Kidney (tissue), 13 donors: ENCODE measurements at regions not wholly inside any gene's neighbourhood (a gene's known extent, or its start where the extent isn't known, plus 50 kb on each side); places are given as distances from the start of the nearest gene placed in this dataset.

Experiments
- DNase-seq, 5 donors: peaks; one replicate each; pipeline ENCODE4 v3.0.0-alpha.2; 2013 to 2020
- FAIRE-seq: peaks from 2 replicates; lab custom pipeline; 2012; peaks lifted over from hg19 to GRCh38; lab: Jason Lieb, UNC
- H3K27ac ChIP-seq, 2 donors: one replicate each; pipeline ENCODE4 v1.7.0; 2013; ENCODE audit warnings: low read depth in 2 of 2, low read length in 2 of 2, inconsistent platforms in 1 of 2
- H3K27me3 ChIP-seq: one replicate; pipeline ENCODE4 v1.7.1; 2013; ENCODE audit warnings: low read length, inconsistent platforms; ENCODE audit not compliant: control insufficient read depth, insufficient read depth
- H3K36me3 ChIP-seq, 3 donors: one replicate each; pipeline versions ENCODE4 v1.7.0 to v1.7.1; 2013; ENCODE audit warnings: low read length in 3 of 3, control low read depth in 1 of 3, inconsistent platforms in 1 of 3; ENCODE audit not compliant: insufficient read depth in 3 of 3, control insufficient read depth in 2 of 3
- H3K4me1 ChIP-seq, 3 donors: one replicate each; pipeline versions ENCODE4 v1.7.0 to v1.7.1; 2013; ENCODE audit warnings: low read length in 3 of 3, inconsistent platforms in 1 of 3, low read depth in 1 of 3; ENCODE audit not compliant: control insufficient read depth in 2 of 3, insufficient read depth in 2 of 3
- H3K4me3 ChIP-seq, 3 donors: one replicate each; pipeline versions ENCODE4 v1.7.0 to v1.8.1; 2013; ENCODE audit warnings: low read length in 3 of 3, control low read depth in 1 of 3, inconsistent platforms in 1 of 3
- H3K9ac ChIP-seq, 3 donors: one replicate each; pipeline versions ENCODE4 v1.7.0 to v1.7.1; 2013; ENCODE audit warnings: low read length in 3 of 3, control low read depth in 1 of 3, inconsistent platforms in 1 of 3
- H3K9me3 ChIP-seq, 3 donors: one replicate each; pipeline versions ENCODE4 v1.7.0 to v1.7.1; 2013; ENCODE audit warnings: low read length in 3 of 3, control low read depth in 1 of 3, inconsistent platforms in 1 of 3; ENCODE audit not compliant: control insufficient read depth in 2 of 3, insufficient read depth in 1 of 3
- intact Hi-C: fragments of 100-400 bp; cut with DNase I; formaldehyde crosslinking; loops from one replicate; pipeline ENCODE4 v1.11.1; 2022
- TF ChIP-seq, protein P1 (sequence below): IDR thresholded peaks from 3 replicates; pipeline ENCODE4 v1.5.1; 2012; ENCODE audit warnings: mild to moderate bottlenecking, moderate library complexity, borderline replicate concordance; ENCODE audit not compliant: insufficient read depth; ENCODE audit errors: extremely low read depth
- donor health status: control.
- donor health status: control.
- donor health status: control.
- donor health status: control.
- donor health status: control.
- donor health status: DM: yes; HTN: yes; CAD: no.
- donor health status: Normal renal cell carcinoma (clear cell type).

DNA sequence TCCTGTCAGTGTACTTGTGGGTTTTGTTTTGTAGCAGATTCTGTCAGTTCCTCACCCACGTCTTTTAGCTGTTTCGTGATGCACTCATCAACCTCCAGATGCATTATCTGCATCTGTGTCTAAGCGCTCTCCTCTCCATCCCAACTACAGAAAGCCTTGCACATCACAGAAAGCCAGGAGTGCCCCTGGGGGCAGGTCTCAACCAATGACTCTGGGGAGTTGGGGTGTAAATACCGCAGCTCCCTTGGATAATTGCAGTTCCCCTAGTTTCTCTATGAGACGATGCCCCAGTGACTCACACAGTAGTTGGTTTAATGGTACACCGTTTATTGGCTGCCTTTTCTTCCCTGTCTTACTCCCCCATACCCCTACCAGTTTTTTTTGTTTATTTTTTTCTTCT is 158.1 kb downstream of the SOX4 start:
- Histone ChIP-seq H3K27me3 (no peaks in the 10 kb centered on the region), H3K4me1 (peaks cover 0 to 18% (median 3%) of the 10 kb centered on the region in 3 donors), H3K36me3 (no peaks in the 10 kb centered on the region), H3K9me3 (no peaks in the 10 kb centered on the region), H3K27ac (no peak overlapping the region), H3K4me3 (no peak overlapping the region), H3K9ac (no peak overlapping the region)
- TF ChIP-seq, protein P1, sequence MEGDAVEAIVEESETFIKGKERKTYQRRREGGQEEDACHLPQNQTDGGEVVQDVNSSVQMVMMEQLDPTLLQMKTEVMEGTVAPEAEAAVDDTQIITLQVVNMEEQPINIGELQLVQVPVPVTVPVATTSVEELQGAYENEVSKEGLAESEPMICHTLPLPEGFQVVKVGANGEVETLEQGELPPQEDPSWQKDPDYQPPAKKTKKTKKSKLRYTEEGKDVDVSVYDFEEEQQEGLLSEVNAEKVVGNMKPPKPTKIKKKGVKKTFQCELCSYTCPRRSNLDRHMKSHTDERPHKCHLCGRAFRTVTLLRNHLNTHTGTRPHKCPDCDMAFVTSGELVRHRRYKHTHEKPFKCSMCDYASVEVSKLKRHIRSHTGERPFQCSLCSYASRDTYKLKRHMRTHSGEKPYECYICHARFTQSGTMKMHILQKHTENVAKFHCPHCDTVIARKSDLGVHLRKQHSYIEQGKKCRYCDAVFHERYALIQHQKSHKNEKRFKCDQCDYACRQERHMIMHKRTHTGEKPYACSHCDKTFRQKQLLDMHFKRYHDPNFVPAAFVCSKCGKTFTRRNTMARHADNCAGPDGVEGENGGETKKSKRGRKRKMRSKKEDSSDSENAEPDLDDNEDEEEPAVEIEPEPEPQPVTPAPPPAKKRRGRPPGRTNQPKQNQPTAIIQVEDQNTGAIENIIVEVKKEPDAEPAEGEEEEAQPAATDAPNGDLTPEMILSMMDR, result no peak
- DNase-seq (no peak), FAIRE-seq (no peak)
- intact Hi-C loops, result no loop called here

GRCh38 chr6:21752054-21752811 is 158.7 kb downstream of the SOX4 start:
- FAIRE-seq, result no peak
- Histone ChIP-seq H3K9ac (no peak overlapping the region), H3K27ac (no peak overlapping the region), H3K36me3 (no peaks in the 10 kb centered on the region), H3K4me3 (no peak overlapping the region), H3K9me3 (no peaks in the 10 kb centered on the region), H3K27me3 (no peaks in the 10 kb centered on the region), H3K4me1 (peaks cover 0 to 18% (median 3%) of the 10 kb centered on the region in 3 donors)
- TF ChIP-seq, protein P1, result no peak
- intact Hi-C loops, result no loop called here
- no peak for DNase-seq

DNA sequence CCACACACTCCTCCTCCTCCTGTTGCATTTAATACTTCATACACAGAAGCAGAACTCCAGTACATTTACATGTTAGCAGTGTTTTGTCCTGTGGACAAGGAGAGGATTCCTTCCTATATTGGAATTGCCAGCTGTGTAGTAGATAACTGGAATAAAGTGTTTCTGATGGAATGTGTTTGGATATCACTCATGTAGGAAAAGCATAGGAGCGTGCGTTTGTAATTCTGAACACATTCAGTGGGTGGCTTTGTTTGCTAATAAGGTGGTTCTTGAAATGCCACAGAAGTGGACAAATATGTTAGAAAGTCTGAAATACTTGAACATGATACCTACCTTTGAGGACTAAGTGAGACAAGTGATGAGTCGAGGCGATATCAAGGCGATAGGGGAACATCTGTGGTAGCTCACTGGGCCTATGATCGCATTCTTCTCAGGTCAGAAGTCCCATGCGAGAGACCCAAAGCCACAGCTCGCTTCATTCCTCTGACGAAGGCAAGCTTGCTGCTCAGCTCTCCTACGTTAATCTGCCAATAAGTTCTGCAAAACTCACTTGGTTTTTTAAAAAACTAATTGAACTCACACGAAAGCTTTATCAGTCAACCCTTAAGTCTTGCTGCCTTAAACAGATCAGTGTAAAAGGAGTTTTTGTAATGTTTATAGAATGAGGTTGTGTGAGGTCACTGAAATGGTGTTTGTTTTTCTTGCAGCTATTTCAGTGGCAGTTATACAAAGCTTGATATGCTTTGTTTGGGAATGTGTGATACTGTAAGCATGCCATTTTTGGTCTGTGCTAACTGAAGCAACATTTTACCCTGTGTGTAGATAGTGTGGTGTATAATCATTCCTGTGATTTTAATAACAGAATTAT is 159.9 kb downstream of the SOX4 start:
- Histone ChIP-seq H3K4me3 (peak overlapping the region in 1 of 3 donors; percentile 13), H3K27me3 (no peaks in the 10 kb centered on the region), H3K36me3 (no peaks in the 10 kb centered on the region), H3K9me3 (no peaks in the 10 kb centered on the region), H3K9ac (no peak overlapping the region), H3K27ac (no peak overlapping the region), H3K4me1 (peaks cover 0 to 14% (median 3%) of the 10 kb centered on the region in 3 donors)
- intact Hi-C loops, result no loop called here
- TF ChIP-seq, protein P1, result no peak
- DNase-seq (peak in 3 of 5 donors; percentile 53 to 71 (median 69)), FAIRE-seq (no peak)
